GM18505 (cell line): ENCODE measurements at regions not wholly inside any gene's neighbourhood (a gene's known extent, or its start where the extent isn't known, plus 50 kb on each side); places are given as distances from the start of the nearest gene placed in this dataset.
A peak's percentile ranks its signal among the peaks of the same experiment; 100 is the strongest.
"Not testable (repeated sequence)": the region's sequence is repeated elsewhere in the genome, so short reads cannot be mapped to it uniquely, and the experiment has no call there.

Experiments used
- ATAC-seq: cut with Tn5 transposase; IDR thresholded peaks from one replicate; pipeline ENCODE4 v1.9.1; 2021; ENCODE audit not compliant: unreplicated experiment
- POLR2A ChIP-seq: IDR thresholded peaks from 4 replicates; pipeline ENCODE4 v1.6.1; 2011; ENCODE audit warnings: borderline replicate concordance; ENCODE audit not compliant: insufficient read depth, insufficient read length; ENCODE audit errors: extremely low read depth

- ATAC-seq: no peak
- TF ChIP-seq POLR2A: no peak
These were observed 81.3 kb upstream of the NT5E start for GRCh38 chr6:85368631-85369030.

GRCh38 chr6:85364344-85364743 is 85.5 kb upstream of the NT5E start:
- peak; percentile 68 for ATAC-seq
- no peak for TF ChIP-seq POLR2A

- no peak for ATAC-seq
- no peak for TF ChIP-seq POLR2A
These were observed 86.0 kb upstream of the NT5E start for GRCh38 chr6:85363870-85364269.

- no peak for ATAC-seq
These were observed 87.1 kb upstream of the NT5E start for GRCh38 chr6:85362652-85363310.

GRCh38 chr6:85361643-85362014 is 88.3 kb upstream of the NT5E start:
- ATAC-seq: no peak
- TF ChIP-seq POLR2A: no peak

More at GRCh38 chr6:85362652-85363310, 87.1 kb upstream of the NT5E start:
- no peak for TF ChIP-seq POLR2A

- TF ChIP-seq POLR2A: no peak
- ATAC-seq: no peak
These were observed 88.9 kb upstream of the NT5E start for GRCh38 chr6:85360794-85361642.

GRCh38 chr6:85357651-85358050 is 92.2 kb upstream of the NT5E start:
- TF ChIP-seq POLR2A: no peak

GRCh38 chr6:85356743-85357142 is 93.1 kb upstream of the NT5E start:
- ATAC-seq: not testable (repeated sequence)

More at GRCh38 chr6:85357651-85358050, 92.2 kb upstream of the NT5E start:
- no peak for ATAC-seq

GRCh38 chr6:85355816-85356215 is 94.1 kb upstream of the NT5E start:
- no peak for ATAC-seq
- no peak for TF ChIP-seq POLR2A

- TF ChIP-seq POLR2A: no peak
- ATAC-seq: peak; percentile 89
These were observed 94.9 kb upstream of the NT5E start for GRCh38 chr6:85354761-85355618.

GRCh38 chr6:85353012-85353411 is 96.9 kb upstream of the NT5E start:
- ATAC-seq: no peak
- TF ChIP-seq POLR2A: no peak

- no peak for TF ChIP-seq POLR2A
- no peak for ATAC-seq
These were observed 101.2 kb upstream of the NT5E start for GRCh38 chr6:85348643-85349042.

GRCh38 chr6:85347812-85348211 is 102.1 kb upstream of the NT5E start:
- ATAC-seq: no peak
- no peak for TF ChIP-seq POLR2A

- no peak for ATAC-seq
- TF ChIP-seq POLR2A: no peak
These were observed 103.7 kb upstream of the NT5E start for GRCh38 chr6:85346196-85346595.

GRCh38 chr6:85344996-85345395 is 104.9 kb upstream of the NT5E start:
- no peak for TF ChIP-seq POLR2A
- no peak for ATAC-seq
